C4-2B (cell line): ENCODE measurements at regions not wholly inside any gene's neighbourhood (a gene's known extent, or its start where the extent isn't known, plus 50 kb on each side); places are given as distances from the start of the nearest gene placed in this dataset.

Experiments used
- ZFX ChIP-seq: fragments of 450-650 bp; IDR thresholded peaks from 2 replicates; pipeline ENCODE4 v1.6.1; 2017
- TF ChIP-seq, protein P1 (sequence below): fragments of 450-650 bp; conservative IDR thresholded peaks from 2 replicates; pipeline ENCODE4 v1.5.1; 2017; ENCODE audit warnings: mild to moderate bottlenecking

- TF ChIP-seq, protein P1, sequence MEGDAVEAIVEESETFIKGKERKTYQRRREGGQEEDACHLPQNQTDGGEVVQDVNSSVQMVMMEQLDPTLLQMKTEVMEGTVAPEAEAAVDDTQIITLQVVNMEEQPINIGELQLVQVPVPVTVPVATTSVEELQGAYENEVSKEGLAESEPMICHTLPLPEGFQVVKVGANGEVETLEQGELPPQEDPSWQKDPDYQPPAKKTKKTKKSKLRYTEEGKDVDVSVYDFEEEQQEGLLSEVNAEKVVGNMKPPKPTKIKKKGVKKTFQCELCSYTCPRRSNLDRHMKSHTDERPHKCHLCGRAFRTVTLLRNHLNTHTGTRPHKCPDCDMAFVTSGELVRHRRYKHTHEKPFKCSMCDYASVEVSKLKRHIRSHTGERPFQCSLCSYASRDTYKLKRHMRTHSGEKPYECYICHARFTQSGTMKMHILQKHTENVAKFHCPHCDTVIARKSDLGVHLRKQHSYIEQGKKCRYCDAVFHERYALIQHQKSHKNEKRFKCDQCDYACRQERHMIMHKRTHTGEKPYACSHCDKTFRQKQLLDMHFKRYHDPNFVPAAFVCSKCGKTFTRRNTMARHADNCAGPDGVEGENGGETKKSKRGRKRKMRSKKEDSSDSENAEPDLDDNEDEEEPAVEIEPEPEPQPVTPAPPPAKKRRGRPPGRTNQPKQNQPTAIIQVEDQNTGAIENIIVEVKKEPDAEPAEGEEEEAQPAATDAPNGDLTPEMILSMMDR = no peak
- no peak for TF ChIP-seq ZFX
Measured at GRCh38 chr2:64396001-64396400, 58.0 kb upstream of the LGALSL start.
